HT-29 (cell line): ENCODE measurements at regions not wholly inside any gene's neighbourhood (a gene's known extent, or its start where the extent isn't known, plus 50 kb on each side); places are given as distances from the start of the nearest gene placed in this dataset.
"Not testable (repeated sequence)": the region's sequence is repeated elsewhere in the genome, so short reads cannot be mapped to it uniquely, and the experiment has no call there.

Source experiments
- DNase-seq: peaks from one replicate; pipeline ENCODE4 v3.0.0-alpha.2; 2015; ENCODE audit warnings: low spot score

DNA sequence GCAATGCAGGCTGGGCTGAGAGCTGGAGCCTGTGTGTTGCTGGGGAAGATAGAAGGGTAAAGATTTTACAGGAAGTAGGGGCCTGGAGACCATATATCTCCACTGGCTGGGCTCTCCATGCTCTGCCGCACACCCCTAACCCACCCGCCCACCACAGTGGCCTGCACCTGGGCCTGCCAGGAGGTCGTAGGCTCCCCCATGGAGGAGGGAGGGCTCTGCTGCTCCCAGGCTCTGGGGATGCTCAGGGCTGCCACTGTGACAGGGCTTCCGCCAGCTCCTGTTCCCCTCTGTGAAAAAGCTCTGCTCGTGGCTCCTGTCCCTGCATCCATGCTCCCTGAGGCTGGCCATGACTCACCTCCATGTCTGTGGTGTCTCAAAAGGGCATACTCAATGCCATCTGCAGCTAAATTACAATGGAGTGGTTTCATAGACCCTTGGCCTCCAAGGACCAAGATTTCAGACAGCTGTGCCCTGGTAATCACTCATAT lies 106.0 kb downstream of the CXCL12 start:
- DNase-seq: no peak

DNA sequence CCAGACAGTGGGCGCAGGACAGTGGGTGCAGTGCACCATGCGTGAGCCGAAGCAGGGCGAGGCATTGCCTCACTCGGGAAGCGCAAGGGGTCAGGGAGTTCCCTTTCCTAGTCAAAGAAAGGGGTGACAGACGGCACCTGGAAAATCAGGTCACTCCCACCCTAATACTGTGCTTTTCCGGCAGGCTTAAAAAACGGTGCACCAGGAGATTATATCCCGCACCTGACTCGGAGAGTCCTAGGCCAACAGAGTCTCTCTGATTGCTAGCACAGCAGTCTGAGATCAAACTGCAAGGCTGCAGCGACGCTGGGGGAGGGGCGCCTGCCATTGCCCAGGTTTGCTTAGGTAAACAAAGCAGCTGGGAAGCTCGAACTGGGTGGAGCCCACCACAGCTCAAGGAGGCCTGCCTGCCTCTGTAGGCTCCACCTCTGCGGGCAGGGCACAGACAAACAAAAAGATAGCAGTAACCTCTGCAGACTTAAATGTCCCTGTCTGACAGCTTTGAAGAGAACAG lies 116.4 kb downstream of the CXCL12 start:
- DNase-seq: not testable (repeated sequence)

DNA sequence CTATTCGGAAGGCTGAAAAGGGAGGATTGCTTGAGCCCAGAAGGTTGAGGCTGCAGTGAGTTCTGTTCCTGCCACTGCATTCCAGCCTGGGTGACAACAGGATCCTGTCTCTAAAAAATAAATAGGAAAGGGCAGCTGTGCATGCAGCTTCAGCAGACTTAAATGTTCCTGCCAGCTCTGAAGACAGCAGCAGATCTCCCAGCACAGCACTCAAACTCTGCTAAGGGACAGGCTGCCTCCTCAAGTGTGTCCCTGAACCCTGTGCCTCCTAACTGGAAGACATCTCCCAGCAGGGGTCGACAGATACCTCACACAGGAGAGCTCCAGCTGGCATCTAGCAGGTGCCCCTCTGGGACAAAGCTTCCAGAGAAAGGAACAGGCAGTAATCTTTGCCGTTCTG lies 117.9 kb downstream of the CXCL12 start:
- DNase-seq: no peak

DNA sequence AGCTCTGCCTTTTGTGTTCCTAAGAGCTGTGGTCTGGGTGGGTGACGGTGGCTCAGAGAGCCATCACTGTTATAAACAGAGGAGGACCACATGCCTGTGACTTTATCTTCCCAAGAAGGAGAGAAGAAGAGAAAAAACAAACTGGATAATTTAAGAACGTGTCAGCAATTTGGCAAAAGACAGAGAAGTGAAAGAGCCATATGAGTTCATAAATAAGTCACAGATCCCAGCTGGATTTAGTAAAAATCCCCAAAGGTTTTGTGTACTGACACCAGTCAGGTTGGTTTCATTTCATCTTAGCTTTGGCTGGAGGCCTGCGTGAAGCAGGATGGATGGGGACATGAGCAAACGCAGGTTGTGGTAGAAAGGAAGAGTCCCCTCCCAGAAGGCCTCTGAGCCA lies 120.7 kb downstream of the CXCL12 start:
- no peak for DNase-seq

DNA sequence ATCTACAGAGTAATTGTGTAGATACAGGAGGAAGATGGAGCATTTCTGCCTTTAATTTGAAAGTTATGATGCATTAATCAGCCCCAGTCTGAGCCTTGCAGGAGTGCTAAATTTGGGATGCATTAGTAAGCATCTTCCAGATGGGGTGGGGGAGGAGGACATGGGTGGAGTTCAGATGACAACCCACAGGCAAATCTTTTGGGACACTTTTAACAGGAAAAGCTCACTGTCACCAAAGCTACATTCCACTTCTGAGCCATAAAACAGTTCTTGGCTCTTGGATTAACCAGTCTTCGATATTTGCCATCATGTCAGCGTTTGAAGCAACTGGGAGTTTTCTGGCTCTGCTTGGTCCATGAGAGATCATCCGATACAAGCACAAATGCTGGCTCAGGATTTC lies 121.1 kb downstream of the CXCL12 start:
- no peak for DNase-seq

DNA sequence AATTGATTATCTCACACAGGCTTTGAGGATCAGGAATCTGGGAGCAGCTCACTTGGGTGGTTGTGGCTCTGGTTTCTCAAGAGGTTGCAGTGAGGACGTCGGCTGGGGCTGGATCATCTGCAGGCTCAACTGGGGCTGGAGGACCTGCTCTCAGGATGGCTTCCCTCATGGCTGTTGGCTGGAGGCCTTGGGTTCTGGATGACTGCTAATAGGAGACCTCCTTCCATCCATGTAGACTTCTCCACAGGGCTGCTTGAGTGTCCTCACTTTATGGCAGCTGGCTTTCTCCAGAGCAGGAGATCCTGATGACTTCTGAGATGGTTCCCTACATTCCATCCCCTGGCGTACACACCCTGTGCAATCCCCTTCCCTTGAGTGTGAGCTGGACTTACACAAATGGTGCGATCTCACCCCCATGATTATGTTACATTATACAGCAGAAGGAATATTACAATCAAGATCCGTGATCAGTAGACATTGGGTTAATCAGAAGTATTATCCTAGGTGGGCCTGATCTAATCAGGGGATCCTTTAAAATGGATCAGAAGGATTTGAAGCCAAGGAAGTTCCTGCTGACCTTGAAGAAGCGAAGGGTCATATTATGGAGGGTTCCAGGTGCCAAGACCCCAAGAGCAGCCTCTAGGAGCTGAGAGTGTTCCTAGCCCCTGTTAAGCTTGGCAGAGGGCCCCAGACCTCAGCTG lies 122.2 kb downstream of the CXCL12 start:
- no peak for DNase-seq

DNA sequence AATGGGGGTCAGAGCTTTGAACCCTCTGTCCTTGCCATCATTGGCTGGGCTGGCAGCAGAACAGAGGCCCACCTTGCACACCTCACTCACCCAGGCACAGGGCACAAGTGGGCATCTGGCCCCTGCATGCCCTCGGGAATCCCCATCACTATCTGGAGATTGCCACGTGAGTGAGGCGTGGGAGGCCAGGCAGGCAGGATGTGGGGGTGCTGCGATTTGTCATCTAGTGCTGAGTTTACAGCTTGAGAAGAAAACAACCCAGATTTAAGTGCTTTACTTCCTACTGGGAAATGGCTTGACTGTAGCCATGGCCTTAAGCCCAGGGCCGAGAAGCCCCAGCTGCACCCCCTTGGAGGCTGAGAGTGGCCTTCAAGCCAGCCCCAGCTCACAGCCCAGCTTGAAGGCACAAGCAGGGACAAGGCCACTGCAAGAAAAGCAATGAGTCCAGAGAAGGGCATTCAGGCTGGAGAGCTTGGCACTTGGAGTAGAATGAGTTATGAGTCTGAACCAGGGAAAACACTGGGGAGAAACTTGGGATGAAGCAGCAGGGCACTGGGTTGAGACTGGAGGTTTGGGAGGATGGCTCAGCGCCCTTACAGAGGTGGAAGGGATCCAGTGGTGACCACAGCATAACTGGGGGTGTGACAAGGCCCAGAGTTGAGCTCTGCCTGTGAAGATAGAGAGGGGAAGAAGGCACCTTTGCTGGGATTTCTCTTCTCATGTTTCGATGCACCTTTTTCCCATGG lies 123.0 kb downstream of the CXCL12 start:
- DNase-seq: no peak

DNA sequence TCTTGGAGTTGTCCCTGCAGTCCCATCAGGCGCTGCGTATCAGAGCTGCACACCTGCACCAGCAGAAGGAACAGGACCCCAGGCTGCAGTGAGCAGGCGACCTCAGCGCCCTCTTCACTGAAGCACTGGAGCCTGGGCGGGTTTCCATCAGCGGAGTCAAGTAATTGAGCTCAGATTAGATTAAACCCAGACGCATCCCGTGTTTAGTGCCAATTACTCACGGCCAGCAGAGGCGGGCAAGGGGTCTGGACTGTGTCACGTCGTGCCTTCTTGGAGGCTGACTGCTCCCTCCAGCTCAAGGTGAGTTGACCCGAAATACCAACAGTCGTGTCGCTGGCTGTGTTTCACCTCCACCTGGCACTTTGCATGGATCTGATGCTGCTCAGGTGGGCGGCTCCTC lies 123.6 kb downstream of the CXCL12 start:
- DNase-seq: no peak

DNA sequence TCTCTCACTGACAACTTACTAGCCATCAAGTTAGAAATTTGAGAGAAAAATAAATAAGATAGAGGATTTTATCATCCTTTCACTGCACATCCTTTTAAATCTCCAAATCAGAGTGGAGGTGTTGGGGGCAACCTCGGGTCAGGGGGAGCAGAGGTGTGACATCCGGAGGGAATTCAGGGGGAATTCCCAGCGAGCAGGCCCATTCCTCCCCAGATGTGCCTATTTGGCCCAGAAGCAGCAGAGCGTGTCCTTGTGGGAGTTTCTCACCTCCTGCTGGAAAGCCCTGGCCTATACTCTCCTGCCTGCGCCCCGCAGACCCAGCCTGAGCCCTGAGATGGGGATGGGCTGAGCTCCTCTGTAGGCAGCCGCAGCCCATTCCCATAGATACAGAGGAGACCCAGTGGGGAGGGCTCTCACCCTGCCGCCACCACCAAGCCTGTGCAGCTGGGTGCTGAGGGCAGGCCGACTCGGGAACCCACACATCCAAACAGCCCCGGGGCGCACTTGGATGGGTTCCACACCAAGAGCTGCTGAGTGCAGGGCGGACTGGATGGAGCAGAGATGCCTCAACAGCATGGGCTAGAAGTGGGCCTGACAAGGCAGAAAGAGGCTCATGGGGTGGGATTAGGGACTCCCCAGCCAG lies 124.5 kb downstream of the CXCL12 start:
- DNase-seq: no peak

DNA sequence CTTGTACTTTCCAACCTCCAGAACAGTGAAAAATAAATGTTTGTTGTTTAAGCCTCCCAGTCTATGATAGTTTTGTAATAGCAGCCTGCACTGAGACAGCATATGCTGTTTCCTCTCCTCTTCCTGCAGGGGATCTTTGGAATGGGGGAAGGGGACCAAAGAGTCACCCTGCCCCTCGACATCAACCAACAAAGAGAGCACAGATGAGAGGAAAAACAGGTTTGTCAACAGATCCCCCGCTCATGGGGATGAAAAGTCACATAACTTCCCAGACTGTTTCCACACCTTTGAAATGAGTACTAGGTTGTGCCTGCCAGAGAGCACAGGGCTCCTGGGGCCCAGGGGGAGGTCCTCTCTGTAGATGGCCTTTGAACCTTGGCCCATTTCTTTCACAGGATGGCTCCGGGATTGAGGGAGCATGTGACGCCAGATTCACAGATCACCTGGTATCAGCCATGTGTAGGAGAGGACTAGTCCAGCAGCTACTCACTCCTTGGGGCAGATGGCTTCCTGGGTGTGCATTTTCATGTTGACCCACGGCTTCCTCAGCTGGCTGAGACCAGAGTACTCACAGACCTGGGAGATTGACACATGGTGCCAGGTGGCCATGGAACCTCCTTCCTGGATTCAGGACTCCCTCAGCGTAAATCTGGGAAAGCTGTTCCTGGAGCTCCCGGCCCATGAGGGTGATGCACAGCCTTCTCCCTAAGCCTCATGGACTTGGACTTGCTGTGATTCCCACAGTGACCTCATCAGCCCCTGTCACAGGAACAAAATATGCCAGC lies 125.6 kb downstream of the CXCL12 start:
- no peak for DNase-seq

DNA sequence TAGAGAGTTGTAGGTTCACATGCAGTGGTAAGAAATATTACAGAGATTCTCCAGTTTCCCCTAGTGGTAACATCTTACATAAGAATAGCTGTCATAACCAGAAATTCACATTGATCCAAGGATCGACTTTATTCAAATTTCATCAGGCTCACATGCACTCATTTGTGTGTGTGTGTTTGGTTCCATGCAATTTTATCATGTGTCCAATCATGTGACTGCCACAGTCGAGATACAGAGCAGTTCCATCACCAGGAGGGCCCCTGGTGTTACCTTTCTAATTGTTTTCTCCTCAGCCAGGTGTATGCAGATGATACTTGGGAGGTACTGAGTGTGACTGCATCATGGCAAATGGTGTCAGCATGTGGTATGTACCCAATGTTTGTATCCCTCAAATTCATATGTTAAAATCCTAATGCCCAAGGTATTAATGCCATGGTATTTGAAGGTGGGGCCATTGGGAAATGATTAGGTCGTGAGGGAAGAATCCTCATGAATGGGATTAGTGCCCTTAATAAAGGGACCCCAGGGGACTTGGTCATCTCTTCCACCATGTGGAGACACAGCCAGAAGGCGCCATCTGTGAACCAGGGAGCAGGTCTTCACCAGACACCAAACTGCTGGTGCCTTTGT lies 126.3 kb downstream of the CXCL12 start:
- no peak for DNase-seq

DNA sequence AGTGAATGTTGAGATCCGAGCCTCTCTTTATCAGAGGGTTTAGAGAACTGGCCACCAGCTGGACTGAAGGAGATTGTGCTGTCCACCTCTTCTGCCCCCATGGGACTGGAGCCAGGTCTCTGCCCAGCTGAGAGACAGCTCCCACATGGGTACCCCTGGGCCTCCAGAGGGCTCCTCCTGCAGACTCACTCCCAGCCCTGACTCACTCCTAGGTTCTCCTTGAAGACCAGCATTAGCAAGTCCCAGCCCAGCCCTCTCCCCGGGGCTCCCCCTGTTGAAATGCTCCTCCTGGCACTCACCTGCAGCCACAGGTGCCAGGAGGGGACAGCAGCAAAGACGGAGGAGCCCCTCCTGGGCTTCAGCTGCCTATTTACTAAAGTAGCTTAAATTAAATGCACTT lies 126.9 kb downstream of the CXCL12 start:
- no peak for DNase-seq

DNA sequence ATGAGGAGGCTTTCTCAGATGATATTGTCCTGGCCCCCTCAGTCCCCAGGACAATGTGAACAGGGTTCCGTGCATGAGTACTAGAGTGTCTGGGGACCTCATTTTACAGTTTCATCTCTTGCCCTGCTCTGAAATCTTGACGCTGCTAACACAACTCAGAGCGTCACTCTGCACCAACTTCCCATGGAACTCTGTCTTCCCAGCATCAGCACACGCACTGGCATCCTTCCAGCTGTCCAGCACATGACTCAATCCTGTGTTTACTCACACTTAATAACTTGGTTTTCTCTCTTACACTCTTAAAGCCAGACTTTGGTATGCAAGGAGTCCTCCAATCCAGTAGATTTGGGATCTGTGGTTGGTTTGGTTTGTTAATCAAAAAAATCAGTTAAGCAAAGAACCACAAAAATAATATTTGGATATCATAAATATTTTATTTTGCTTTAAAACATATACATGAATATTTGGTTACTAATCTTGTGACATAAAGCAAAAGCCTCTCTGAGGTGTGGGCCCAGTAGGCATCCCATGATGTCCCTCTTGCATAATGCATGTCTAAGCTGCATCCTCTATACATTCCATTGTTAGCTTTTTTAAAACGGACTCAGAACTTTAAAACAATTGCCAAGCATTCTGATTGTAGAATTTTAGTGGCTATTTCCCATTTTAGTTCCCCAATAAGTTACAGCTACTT lies 131.0 kb downstream of the CXCL12 start:
- DNase-seq: peak; percentile 10

DNA sequence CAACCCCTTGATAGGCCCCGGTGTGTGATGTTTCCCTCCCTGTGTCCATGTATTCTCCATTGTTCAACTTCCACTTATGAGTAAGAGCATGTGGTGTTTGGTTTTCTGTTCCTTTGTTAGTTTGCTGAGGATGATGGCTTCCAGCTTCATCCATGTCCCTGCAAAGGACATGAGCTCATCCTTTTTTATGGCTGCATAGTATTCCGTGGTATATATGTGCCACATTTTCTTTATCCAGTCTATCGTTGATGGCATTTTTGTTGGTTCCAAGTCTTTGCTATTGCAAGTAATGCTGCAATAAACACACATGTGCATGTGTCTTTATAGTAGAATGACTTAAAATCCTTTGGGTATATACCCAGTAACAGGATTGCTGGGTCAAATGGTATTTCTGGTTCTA lies 132.3 kb downstream of the CXCL12 start:
- DNase-seq: not testable (repeated sequence)

DNA sequence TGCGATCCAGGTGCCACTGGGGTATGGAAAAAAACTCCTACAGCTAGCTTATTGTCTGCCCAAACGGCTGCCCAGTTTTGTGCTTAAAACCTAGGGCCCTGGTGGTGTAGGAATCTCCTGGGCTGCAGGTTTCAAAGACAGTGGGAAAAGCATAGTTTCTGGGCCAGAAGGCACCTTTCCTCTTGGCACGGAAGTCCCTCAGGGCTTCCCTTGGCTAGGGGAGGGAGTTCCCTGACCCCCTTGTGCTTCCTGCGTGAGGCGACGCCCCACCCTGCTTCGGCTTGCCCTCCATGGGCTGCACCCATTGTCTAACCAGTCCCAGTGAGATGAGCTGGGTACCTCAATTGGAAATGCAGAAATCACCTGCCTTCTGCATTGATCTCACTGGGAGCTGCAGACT lies 135.0 kb downstream of the CXCL12 start:
- not testable (repeated sequence) for DNase-seq

DNA sequence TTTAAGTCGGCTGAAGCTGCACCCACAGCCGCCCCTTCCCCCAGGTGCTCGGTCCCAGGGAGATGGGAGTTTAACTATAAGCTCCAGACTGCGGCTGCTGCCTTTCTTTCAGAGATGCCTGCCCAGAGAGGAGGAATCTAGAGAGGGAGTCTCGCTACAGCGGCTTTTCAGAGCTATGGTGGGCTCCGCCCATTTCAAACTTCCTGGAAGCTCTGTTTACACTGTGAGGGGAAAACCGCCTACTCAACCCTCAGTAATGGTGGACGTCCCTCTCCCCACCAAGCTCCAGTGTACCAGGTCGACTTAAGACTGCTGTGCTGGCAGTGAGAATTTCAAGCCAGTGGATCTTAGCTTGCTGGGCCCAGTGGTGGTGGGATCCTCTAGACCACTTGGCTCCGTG lies 135.4 kb downstream of the CXCL12 start:
- DNase-seq: peak; percentile 21

DNA sequence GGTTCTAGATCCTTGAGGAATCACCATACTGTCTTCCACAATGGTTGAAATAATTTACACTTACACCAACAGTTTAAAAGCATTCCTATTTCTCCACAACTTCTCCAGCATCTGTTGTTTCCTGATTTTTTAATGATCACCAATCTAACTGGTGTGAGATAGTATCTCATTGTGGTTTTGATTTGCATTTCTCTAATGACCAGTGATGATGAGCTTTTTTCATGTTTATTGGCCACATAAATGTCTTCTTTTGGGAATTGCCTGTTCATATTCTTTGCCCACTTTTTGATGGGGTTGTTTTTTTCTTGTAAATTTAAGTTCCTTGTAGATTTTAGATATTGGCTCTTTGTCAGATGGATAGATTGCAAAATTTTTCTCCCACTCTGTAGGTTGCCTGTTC lies 138.2 kb downstream of the CXCL12 start:
- DNase-seq: not testable (repeated sequence)

DNA sequence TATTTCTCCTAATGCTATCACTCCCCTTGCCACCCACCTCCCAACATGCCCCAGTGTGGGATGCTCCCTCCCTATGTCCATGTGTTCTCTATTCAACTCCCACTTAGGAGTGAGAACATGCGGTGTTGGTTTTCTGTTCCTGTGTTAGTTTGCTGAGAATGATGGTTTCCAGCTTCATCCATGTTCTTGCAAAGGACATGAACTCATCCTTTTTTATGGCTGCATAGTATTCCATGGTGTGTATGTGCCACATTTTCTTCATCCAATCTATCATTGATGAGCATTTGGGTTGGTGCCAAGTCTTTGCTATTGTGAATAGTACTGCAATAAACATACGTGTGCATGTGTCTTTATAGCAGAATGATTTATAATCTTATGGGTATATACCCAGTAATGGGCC lies 138.6 kb downstream of the CXCL12 start:
- not testable (repeated sequence) for DNase-seq

DNA sequence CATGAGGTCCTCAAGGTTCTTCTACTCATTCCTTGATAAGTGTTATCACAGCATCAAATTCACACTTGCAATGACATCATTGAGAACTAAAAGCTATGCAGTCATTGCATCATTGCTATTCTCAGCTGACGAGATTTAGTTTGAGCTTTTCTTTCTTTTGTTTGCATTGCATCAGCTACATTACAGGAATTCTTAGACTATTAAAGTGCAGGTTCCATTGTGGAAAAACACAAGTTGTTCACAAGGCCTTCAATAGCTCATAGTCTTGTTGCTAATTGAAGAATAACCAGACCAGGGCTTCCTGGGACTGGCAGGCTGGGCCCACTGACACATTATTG lies 139.3 kb downstream of the CXCL12 start:
- DNase-seq: no peak

DNA sequence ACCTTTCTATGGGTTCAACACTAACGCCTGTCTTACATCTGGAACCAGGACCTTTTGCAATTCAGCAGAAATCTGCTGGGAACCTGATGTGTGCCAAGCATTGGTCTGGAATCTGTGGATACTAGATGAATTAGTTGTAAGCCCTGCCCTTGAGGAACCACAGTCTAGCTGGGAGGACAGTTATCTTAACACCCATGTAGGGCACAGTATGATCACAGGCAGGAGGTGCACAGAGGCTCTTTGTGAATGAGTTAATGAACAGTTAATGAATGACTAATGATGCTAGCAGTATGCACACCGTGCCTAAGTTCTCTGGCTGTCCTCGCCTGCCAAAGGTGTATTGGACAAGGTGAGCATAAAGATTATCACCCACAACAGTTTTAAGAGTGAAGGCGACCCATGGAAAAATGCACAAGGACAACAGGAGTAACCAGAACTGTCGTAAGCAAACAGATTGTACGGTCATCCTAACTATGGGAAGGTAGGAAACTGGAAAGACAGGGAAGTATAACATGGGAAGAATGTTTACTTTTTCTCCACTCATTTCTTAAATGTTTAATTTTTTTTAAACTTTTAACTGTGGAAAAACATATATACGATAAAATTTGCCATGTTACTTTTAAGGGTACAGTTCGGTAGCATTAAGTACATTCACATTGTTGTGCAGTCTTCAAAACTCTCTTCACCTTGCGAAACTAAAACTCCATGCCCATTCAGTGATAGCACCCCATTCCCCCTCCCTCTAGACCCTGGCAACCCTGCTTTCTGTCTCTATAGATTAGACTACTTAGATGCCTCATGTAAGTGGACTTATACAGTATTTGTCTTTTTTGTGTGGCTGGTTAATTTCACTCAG lies 139.9 kb downstream of the CXCL12 start:
- no peak for DNase-seq
